H1 (cell line): ENCODE measurements at regions not wholly inside any gene's neighbourhood (a gene's known extent, or its start where the extent isn't known, plus 50 kb on each side); places are given as distances from the start of the nearest gene placed in this dataset.

ENCODE experiments used
- RXRA ChIP-seq: IDR thresholded peaks from 2 replicates; pipeline ENCODE4 v1.6.1; 2011; ENCODE audit warnings: low read depth, mild to moderate bottlenecking, low read length, moderate library complexity; ENCODE audit not compliant: insufficient read depth
- SP1 ChIP-seq: IDR thresholded peaks from 2 replicates; pipeline ENCODE4 v1.6.1; 2011; ENCODE audit warnings: low read depth, low read length
- SP2 ChIP-seq: IDR thresholded peaks from 2 replicates; pipeline ENCODE4 v1.6.1; 2012; ENCODE audit warnings: mild to moderate bottlenecking, low read length, inconsistent platforms
- TCF12 ChIP-seq: IDR thresholded peaks from 2 replicates; pipeline ENCODE4 v1.6.1; 2011; ENCODE audit warnings: low read depth, mild to moderate bottlenecking, low read length
- ZNF274 ChIP-seq: IDR thresholded peaks from 2 replicates; pipeline ENCODE4 v1.7.0; 2012; ENCODE audit warnings: low read length, borderline replicate concordance; ENCODE audit errors: extremely low read depth

DNA sequence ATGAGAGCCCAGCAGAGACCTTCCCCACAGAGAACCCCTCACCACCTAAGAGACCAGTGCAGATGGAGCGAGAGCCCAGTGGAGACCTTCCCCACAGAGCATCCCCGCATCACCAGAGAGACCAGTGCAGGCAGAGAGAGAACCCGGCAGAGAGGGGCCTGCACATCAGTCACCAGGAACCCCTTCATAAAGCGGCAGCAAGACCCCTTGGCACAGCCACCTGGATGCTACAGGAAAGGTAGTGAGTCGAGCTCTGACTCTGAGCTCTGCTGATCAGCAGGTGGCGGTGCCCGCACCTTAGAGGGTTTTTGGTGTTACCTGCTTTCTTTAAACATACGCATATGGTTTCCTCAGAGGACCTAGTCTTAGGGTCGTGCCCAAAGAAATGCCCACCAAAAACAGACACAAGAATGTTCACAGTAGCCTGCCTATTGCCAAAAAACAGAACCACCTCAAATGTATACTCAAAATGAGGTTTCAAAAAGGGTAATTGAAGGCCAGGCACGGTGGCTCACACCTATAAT lies 678.7 kb downstream of the BRD1 start (continued):
- TF ChIP-seq TCF12: no peak
- no peak for TF ChIP-seq RXRA
- TF ChIP-seq SP2: no peak
- TF ChIP-seq ZNF274: no peak
- TF ChIP-seq SP1: no peak
